ENCODE measurements at regions not wholly inside any gene's neighbourhood (a gene's known extent, or its start where the extent isn't known, plus 50 kb on each side); places are given as distances from the start of the nearest gene placed in this dataset.
"Not testable (repeated sequence)": the region's sequence is repeated elsewhere in the genome, so short reads cannot be mapped to it uniquely, and the experiment has no call there.

GRCh38 chr21:27795418-27795817 lies 828.5 kb upstream of the ADAMTS5 start:
- DNase-seq, result no peak

- no peak for DNase-seq
Observed at GRCh38 chr21:27793901-27794300, 827.0 kb upstream of the ADAMTS5 start.

GRCh38 chr21:27787046-27787445 lies 820.2 kb upstream of the ADAMTS5 start:
- no peak for DNase-seq

- DNase-seq, result no peak
Observed at GRCh38 chr21:27779606-27780005, 812.7 kb upstream of the ADAMTS5 start.

- DNase-seq, result no peak
Observed at GRCh38 chr21:27776925-27777553, 810.2 kb upstream of the ADAMTS5 start.

- no peak for DNase-seq
Observed at GRCh38 chr21:27772816-27773215, 805.9 kb upstream of the ADAMTS5 start.

GRCh38 chr21:27771938-27772483 lies 805.1 kb upstream of the ADAMTS5 start:
- no peak for DNase-seq

GRCh38 chr21:27769763-27770162 lies 802.9 kb upstream of the ADAMTS5 start:
- DNase-seq, result no peak

- DNase-seq, result not testable (repeated sequence)
Observed at GRCh38 chr21:27768046-27768637, 801.3 kb upstream of the ADAMTS5 start.

- no peak for DNase-seq
Observed at GRCh38 chr21:27764056-27764455, 797.2 kb upstream of the ADAMTS5 start.

GRCh38 chr21:27761623-27762022 lies 794.7 kb upstream of the ADAMTS5 start:
- DNase-seq, result no peak

GRCh38 chr21:27759820-27760219 lies 792.9 kb upstream of the ADAMTS5 start:
- no peak for DNase-seq

GRCh38 chr21:27759091-27759659 lies 792.3 kb upstream of the ADAMTS5 start:
- no peak for DNase-seq

- DNase-seq, result no peak
Observed at GRCh38 chr21:27756191-27756590, 789.3 kb upstream of the ADAMTS5 start.

GRCh38 chr21:27743971-27744564 lies 777.2 kb upstream of the ADAMTS5 start:
- DNase-seq, result no peak

- no peak for DNase-seq
Observed at GRCh38 chr21:27741736-27742135, 774.8 kb upstream of the ADAMTS5 start.

- DNase-seq, result no peak
Observed at GRCh38 chr21:27740084-27740483, 773.2 kb upstream of the ADAMTS5 start.

- DNase-seq, result no peak
Observed at GRCh38 chr21:27739187-27739586, 772.3 kb upstream of the ADAMTS5 start.

GRCh38 chr21:27735699-27736098 lies 768.8 kb upstream of the ADAMTS5 start:
- no peak for DNase-seq

GRCh38 chr21:27734146-27734545 lies 767.3 kb upstream of the ADAMTS5 start:
- DNase-seq, result no peak

- DNase-seq, result no peak
Observed at GRCh38 chr21:27725916-27726315, 759.0 kb upstream of the ADAMTS5 start.

- DNase-seq, result no peak
Observed at GRCh38 chr21:27722095-27722494, 755.2 kb upstream of the ADAMTS5 start.

GRCh38 chr21:27721675-27722074 lies 754.8 kb upstream of the ADAMTS5 start:
- no peak for DNase-seq

- DNase-seq, result no peak
Observed at GRCh38 chr21:27719226-27719625, 752.3 kb upstream of the ADAMTS5 start.
